ENCODE measurements at regions not wholly inside any gene's neighbourhood (a gene's known extent, or its start where the extent isn't known, plus 50 kb on each side); places are given as distances from the start of the nearest gene placed in this dataset.

GRCh38 chr10:61024151-61024855, 80.3 kb upstream of the RHOBTB1 start:
- Histone ChIP-seq H3K36me3 (ENCODE audit: control insufficient read depth in 2 of 3, insufficient read depth in 3 of 3, low read length in 3 of 3) (no peaks in the 10 kb centered on the region), H3K27ac (ENCODE audit: low read depth in 2 of 2, low read length in 2 of 2) (no peak overlapping the region)
- peak; percentile 59 for FAIRE-seq

GRCh38 chr10:61023053-61023452, 79.1 kb upstream of the RHOBTB1 start:
- Histone ChIP-seq H3K27ac (ENCODE audit: low read depth in 2 of 2, low read length in 2 of 2) (no peak overlapping the region), H3K4me3 (ENCODE audit: low read length in 3 of 3) (no peak overlapping the region), H3K4me1 (ENCODE audit: control insufficient read depth in 2 of 3, insufficient read depth in 2 of 3, low read depth in 1 of 3, low read length in 3 of 3) (peaks cover 0 to 11% (median 2%) of the 10 kb centered on the region in 3 donors), H3K36me3 (ENCODE audit: control insufficient read depth in 2 of 3, insufficient read depth in 3 of 3, low read length in 3 of 3) (no peaks in the 10 kb centered on the region), H3K9me3 (ENCODE audit: control insufficient read depth in 2 of 3, insufficient read depth in 1 of 3, low read length in 3 of 3) (no peaks in the 10 kb centered on the region), H3K9ac (ENCODE audit: low read length in 3 of 3) (no peak overlapping the region), H3K27me3 (ENCODE audit: control insufficient read depth, insufficient read depth, low read length) (no peaks in the 10 kb centered on the region)
- TF ChIP-seq CTCF (IDR thresholded peaks at IDR 0.05; ENCODE audit: borderline replicate concordance, extremely low read depth, insufficient read depth), result no peak
- intact Hi-C loops (cut with DNase I), result no loop called here
- peak; percentile 45 for FAIRE-seq
- DNase-seq, result peak in 2 of 5 donors; percentile 21 to 28

More at GRCh38 chr10:61024151-61024855, 80.3 kb upstream of the RHOBTB1 start:
- no peak overlapping the region for H3K4me3 ChIP-seq (ENCODE audit: low read length in 3 of 3)
- H3K27me3 ChIP-seq (ENCODE audit: control insufficient read depth, insufficient read depth, low read length), result no peaks in the 10 kb centered on the region
- peaks cover 0 to 7% (median 2%) of the 10 kb centered on the region in 3 donors for H3K4me1 ChIP-seq (ENCODE audit: control insufficient read depth in 2 of 3, insufficient read depth in 2 of 3, low read depth in 1 of 3, low read length in 3 of 3)
- no peak for TF ChIP-seq CTCF (IDR thresholded peaks at IDR 0.05; ENCODE audit: borderline replicate concordance, extremely low read depth, insufficient read depth)
- intact Hi-C loops (cut with DNase I), result no loop called here
- H3K9ac ChIP-seq (ENCODE audit: low read length in 3 of 3), result no peak overlapping the region
- H3K9me3 ChIP-seq (ENCODE audit: control insufficient read depth in 2 of 3, insufficient read depth in 1 of 3, low read length in 3 of 3), result no peaks in the 10 kb centered on the region
- peak in 1 of 5 donors; percentile 27 for DNase-seq

GRCh38 chr10:61021926-61022325, 77.9 kb upstream of the RHOBTB1 start:
- DNase-seq (no peak), FAIRE-seq (no peak)
- Histone ChIP-seq H3K27me3 (ENCODE audit: control insufficient read depth, insufficient read depth, low read length) (no peaks in the 10 kb centered on the region), H3K4me1 (ENCODE audit: control insufficient read depth in 2 of 3, insufficient read depth in 2 of 3, low read depth in 1 of 3, low read length in 3 of 3) (peaks cover 0 to 11% (median 2%) of the 10 kb centered on the region in 3 donors), H3K36me3 (ENCODE audit: control insufficient read depth in 2 of 3, insufficient read depth in 3 of 3, low read length in 3 of 3) (no peaks in the 10 kb centered on the region), H3K9ac (ENCODE audit: low read length in 3 of 3) (no peak overlapping the region), H3K9me3 (ENCODE audit: control insufficient read depth in 2 of 3, insufficient read depth in 1 of 3, low read length in 3 of 3) (no peaks in the 10 kb centered on the region), H3K4me3 (ENCODE audit: low read length in 3 of 3) (no peak overlapping the region), H3K27ac (ENCODE audit: low read depth in 2 of 2, low read length in 2 of 2) (no peak overlapping the region)
- no peak for TF ChIP-seq CTCF (IDR thresholded peaks at IDR 0.05; ENCODE audit: borderline replicate concordance, extremely low read depth, insufficient read depth)
- intact Hi-C loops (cut with DNase I), result no loop called here

Measured in kidney (tissue), 13 donors.